HS-27A (cell line): ENCODE measurements at regions not wholly inside any gene's neighbourhood (a gene's known extent, or its start where the extent isn't known, plus 50 kb on each side); places are given as distances from the start of the nearest gene placed in this dataset.

Experiments used
- DNase-seq: peaks from one replicate; pipeline ENCODE4 v3.0.0-alpha.2; 2012; ENCODE audit warnings: low read depth, missing footprints

- no peak for DNase-seq
Measured at GRCh38 chr12:54711669-54712068, 63.5 kb upstream of the DCD start.

- DNase-seq: no peak
Measured at GRCh38 chr12:54708826-54709225, 60.7 kb upstream of the DCD start.

GRCh38 chr12:54704202-54704601 is 56.0 kb upstream of the DCD start:
- no peak for DNase-seq

- no peak for DNase-seq
Measured at GRCh38 chr12:54701940-54702592, 53.9 kb upstream of the DCD start.

- DNase-seq: no peak
Measured at GRCh38 chr12:54700849-54701248, 52.7 kb upstream of the DCD start.

- DNase-seq: no peak
Measured at GRCh38 chr12:54700301-54700700, 52.1 kb upstream of the DCD start.
